SU-DHL-6 (cell line): ENCODE measurements at regions not wholly inside any gene's neighbourhood (a gene's known extent, or its start where the extent isn't known, plus 50 kb on each side); places are given as distances from the start of the nearest gene placed in this dataset.

Source experiments
- EZH2phosphoT487 ChIP-seq: fragments of 200-600 bp; sonication (generic), shearing (Covaris generic); conservative IDR thresholded peaks from 2 replicates; pipeline ENCODE4 v1.6.1; 2018; ENCODE audit warnings: mild to moderate bottlenecking, antibody characterized with exemption, low read length, moderate library complexity, mixed read lengths
- TF ChIP-seq, protein P1 (sequence below): fragments of 200-600 bp; sonication (generic); IDR thresholded peaks from one replicate; pipeline ENCODE4 v1.5.1; 2017; ENCODE audit warnings: antibody characterized with exemption, mild to moderate bottlenecking, low read length, moderate library complexity; ENCODE audit not compliant: insufficient read depth, poor library complexity, severe bottlenecking

DNA sequence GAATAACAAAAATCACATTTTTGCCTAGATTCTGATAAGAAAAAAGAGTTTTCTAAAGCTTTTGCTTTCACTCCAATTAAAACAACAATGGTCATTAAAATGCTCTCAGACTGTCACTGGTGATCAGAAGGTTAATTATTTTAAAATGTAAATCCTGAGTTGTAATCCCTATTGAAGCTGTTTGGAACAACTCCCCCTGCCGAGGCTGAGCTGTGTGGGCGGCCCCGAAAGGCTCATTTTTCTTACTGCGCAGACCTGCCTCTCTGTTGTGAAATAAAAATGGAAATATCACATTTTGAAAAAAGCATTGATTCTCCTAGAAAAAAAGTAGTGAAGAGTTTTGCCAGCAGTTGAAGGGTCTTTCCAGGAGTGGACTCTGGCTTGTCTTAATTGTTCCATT, 174.8 kb upstream of the CDKN3 start:
- TF ChIP-seq, protein P1, sequence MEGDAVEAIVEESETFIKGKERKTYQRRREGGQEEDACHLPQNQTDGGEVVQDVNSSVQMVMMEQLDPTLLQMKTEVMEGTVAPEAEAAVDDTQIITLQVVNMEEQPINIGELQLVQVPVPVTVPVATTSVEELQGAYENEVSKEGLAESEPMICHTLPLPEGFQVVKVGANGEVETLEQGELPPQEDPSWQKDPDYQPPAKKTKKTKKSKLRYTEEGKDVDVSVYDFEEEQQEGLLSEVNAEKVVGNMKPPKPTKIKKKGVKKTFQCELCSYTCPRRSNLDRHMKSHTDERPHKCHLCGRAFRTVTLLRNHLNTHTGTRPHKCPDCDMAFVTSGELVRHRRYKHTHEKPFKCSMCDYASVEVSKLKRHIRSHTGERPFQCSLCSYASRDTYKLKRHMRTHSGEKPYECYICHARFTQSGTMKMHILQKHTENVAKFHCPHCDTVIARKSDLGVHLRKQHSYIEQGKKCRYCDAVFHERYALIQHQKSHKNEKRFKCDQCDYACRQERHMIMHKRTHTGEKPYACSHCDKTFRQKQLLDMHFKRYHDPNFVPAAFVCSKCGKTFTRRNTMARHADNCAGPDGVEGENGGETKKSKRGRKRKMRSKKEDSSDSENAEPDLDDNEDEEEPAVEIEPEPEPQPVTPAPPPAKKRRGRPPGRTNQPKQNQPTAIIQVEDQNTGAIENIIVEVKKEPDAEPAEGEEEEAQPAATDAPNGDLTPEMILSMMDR: no peak
- TF ChIP-seq EZH2phosphoT487: no peak
